ENCODE measurements at regions not wholly inside any gene's neighbourhood (a gene's known extent, or its start where the extent isn't known, plus 50 kb on each side); places are given as distances from the start of the nearest gene placed in this dataset.

DNA sequence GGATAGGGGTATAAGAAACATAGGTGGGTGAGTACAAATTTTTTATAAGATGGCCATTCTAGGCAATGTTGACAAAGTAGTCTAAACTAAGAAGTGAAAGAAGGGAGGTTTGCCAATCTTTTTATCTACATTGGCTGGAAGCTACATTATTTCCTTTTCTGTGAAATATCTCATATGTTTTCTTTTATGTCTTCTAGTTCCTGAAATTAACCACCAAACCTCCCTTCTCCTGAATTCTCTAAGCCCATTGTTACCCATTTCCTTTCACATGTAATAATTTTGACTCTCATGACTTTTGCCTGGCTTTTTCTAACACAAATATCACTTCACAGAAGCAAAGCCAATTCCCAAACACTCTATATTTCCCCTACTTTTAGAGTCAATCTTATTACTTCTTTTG lies 496.2 kb upstream of the JAG1 start:
- Histone ChIP-seq H3K27me3 (ENCODE audit: insufficient read depth, low read depth) (no peaks in the 10 kb centered on the region), H3K4me2 (no peak overlapping the region), H3K36me3 (ENCODE audit: low read depth) (no peaks in the 10 kb centered on the region), H3K4me1 (replicated peaks; ENCODE audit: insufficient read depth) (no peaks in the 10 kb centered on the region), H3K4me3 (no peak overlapping the region), H3K9me3 (ENCODE audit: insufficient read depth, low read depth) (peaks cover 4% of the 10 kb centered on the region; the same call in 1 of the 2 replicates), H3F3A (ENCODE audit: insufficient read depth, low read depth) (no peaks in the 10 kb centered on the region), H2AFZ (no peak overlapping the region), H3K79me2 (ENCODE audit: low read depth) (no peaks in the 10 kb centered on the region), H4K20me1 (ENCODE audit: insufficient read depth) (no peaks in the 10 kb centered on the region), H3K27ac (no peak overlapping the region), H3K9me2 (ENCODE audit: insufficient read depth) (no peaks in the 10 kb centered on the region)
- TF ChIP-seq CTCF (conservative IDR thresholded peaks at IDR 0.05) (no peak), EZH2 (IDR thresholded peaks at IDR 0.05; ENCODE audit: low read depth) (no peak)
- intact Hi-C loops (cut with micrococcal nuclease; ENCODE audit: unreplicated experiment) = no loop called here
- POLR2A ChIA-PET (ENCODE audit: unreplicated experiment) = no interaction called here
- BruUV-seq (replicated peaks) = no TSS peak
- CTCF ChIA-PET = no interaction called here
- DNase-seq = no peak

DNA sequence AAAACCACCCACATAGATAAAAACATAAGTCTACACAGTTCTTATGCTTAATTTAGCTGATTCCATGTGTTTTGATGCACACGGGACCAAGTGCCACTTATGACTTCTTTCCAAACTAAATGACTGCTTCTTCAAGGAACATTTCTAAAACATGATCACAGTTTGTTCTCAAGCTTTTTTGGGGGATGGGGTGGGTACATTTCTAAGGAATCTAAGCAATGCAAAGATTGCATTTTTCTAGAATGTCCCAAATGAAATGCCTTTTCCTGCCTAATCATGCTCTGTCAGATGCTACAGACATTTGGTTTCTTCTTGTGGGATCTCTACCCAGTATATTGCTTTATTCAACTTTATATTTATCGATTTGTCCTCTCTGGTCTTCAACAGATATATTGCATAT lies 496.8 kb upstream of the JAG1 start:
- Histone ChIP-seq H3F3A (ENCODE audit: insufficient read depth, low read depth) (no peaks in the 10 kb centered on the region), H3K4me3 (no peak overlapping the region), H3K36me3 (ENCODE audit: low read depth) (no peaks in the 10 kb centered on the region), H3K27me3 (ENCODE audit: insufficient read depth, low read depth) (no peaks in the 10 kb centered on the region), H4K20me1 (ENCODE audit: insufficient read depth) (no peaks in the 10 kb centered on the region), H3K9me2 (ENCODE audit: insufficient read depth) (no peaks in the 10 kb centered on the region), H3K79me2 (ENCODE audit: low read depth) (no peaks in the 10 kb centered on the region), H3K27ac (no peak overlapping the region), H3K9me3 (ENCODE audit: insufficient read depth, low read depth) (peaks cover 4% of the 10 kb centered on the region; the same call in 1 of the 2 replicates), H3K4me1 (replicated peaks; ENCODE audit: insufficient read depth) (no peaks in the 10 kb centered on the region), H3K4me2 (no peak overlapping the region), H2AFZ (no peak overlapping the region)
- BruUV-seq (replicated peaks) = no TSS peak
- POLR2A ChIA-PET (ENCODE audit: unreplicated experiment) = no interaction called here
- intact Hi-C loops (cut with micrococcal nuclease; ENCODE audit: unreplicated experiment) = no loop called here
- no peak for DNase-seq
- TF ChIP-seq CTCF (conservative IDR thresholded peaks at IDR 0.05) = no peak
- TF ChIP-seq EZH2 (IDR thresholded peaks at IDR 0.05; ENCODE audit: low read depth) = no peak
- CTCF ChIA-PET = no interaction called here

DNA sequence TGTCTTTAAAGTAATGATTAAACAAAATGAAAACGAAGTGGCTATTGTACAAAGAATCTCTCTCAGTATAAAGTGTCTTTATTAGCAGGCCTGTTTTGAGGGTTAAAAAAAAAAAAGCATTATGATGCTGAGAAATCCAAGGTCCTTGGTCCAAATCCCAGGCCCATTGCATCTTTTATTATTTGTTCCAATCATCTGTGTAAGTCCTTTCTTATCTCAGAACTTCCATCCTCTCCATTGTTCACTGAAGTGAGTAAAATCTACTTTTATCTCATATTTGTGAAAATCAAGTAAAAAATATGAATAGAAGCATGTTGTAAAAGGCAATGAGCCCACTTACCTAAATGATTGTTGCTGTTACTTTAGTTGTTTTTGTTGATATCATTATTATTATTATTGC lies 499.1 kb upstream of the JAG1 start:
- no peak overlapping the region for H3K27ac ChIP-seq
- no peaks in the 10 kb centered on the region for H3K27me3 ChIP-seq (ENCODE audit: insufficient read depth, low read depth)
- H3K4me1 ChIP-seq (replicated peaks; ENCODE audit: insufficient read depth) = peaks cover 3% of the 10 kb centered on the region; the same call in 1 of the 2 replicates
- H3F3A ChIP-seq (ENCODE audit: insufficient read depth, low read depth) = no peaks in the 10 kb centered on the region
- H3K79me2 ChIP-seq (ENCODE audit: low read depth) = no peaks in the 10 kb centered on the region
- no peak overlapping the region for H3K4me2 ChIP-seq
- H3K9me2 ChIP-seq (ENCODE audit: insufficient read depth) = no peaks in the 10 kb centered on the region
- H2AFZ ChIP-seq = 0 out of 2 replicates have a peak overlapping the region, but pooled peaks have one; percentile 22
- BruUV-seq (replicated peaks) = no TSS peak
- CTCF ChIA-PET = no interaction called here
- no peak for TF ChIP-seq CTCF (conservative IDR thresholded peaks at IDR 0.05)
- no peak for TF ChIP-seq EZH2 (IDR thresholded peaks at IDR 0.05; ENCODE audit: low read depth)
- POLR2A ChIA-PET (ENCODE audit: unreplicated experiment) = no interaction called here
- H4K20me1 ChIP-seq (ENCODE audit: insufficient read depth) = no peaks in the 10 kb centered on the region
- peaks cover 4% of the 10 kb centered on the region; the same call in 1 of the 2 replicates for H3K9me3 ChIP-seq (ENCODE audit: insufficient read depth, low read depth)
- no peaks in the 10 kb centered on the region for H3K36me3 ChIP-seq (ENCODE audit: low read depth)
- no peak for DNase-seq
- H3K4me3 ChIP-seq = no peak overlapping the region
- intact Hi-C loops (cut with micrococcal nuclease; ENCODE audit: unreplicated experiment) = no loop called here
